DND-41 (cell line): ENCODE measurements at regions not wholly inside any gene's neighbourhood (a gene's known extent, or its start where the extent isn't known, plus 50 kb on each side); places are given as distances from the start of the nearest gene placed in this dataset.

ENCODE experiments used
- EZH2 ChIP-seq: IDR thresholded peaks from 3 replicates; pipeline ENCODE4 v1.6.1; 2012; ENCODE audit warnings: borderline replicate concordance, low read depth, mild to moderate bottlenecking, moderate library complexity, low read length, inconsistent platforms; ENCODE audit not compliant: severe bottlenecking
- TF ChIP-seq, protein P1 (sequence below): IDR thresholded peaks from 2 replicates; pipeline ENCODE4 v1.5.1; 2012; ENCODE audit warnings: borderline replicate concordance, low read length, moderate library complexity, mild to moderate bottlenecking; ENCODE audit not compliant: poor library complexity, severe bottlenecking; ENCODE audit errors: extremely low read depth

DNA sequence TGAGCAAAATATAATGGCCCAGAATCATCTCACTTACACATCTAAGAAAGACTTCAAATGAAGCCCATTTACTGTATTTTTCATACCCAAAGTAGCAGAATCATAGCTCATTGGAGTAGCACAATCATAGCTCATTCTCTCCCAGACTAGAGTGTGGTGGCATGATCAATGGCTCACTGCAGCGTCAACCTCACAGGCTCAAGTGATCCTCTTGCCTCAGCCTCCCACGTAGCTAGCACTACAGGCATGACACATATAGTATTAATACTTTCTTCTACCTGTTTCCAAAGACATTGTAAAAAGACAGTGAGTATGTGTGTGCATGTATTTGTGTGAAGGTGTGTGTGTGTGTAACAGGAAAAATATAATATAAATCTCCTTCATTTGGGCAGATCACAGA, 1247.9 kb upstream of the ACO1 start:
- TF ChIP-seq, protein P1, sequence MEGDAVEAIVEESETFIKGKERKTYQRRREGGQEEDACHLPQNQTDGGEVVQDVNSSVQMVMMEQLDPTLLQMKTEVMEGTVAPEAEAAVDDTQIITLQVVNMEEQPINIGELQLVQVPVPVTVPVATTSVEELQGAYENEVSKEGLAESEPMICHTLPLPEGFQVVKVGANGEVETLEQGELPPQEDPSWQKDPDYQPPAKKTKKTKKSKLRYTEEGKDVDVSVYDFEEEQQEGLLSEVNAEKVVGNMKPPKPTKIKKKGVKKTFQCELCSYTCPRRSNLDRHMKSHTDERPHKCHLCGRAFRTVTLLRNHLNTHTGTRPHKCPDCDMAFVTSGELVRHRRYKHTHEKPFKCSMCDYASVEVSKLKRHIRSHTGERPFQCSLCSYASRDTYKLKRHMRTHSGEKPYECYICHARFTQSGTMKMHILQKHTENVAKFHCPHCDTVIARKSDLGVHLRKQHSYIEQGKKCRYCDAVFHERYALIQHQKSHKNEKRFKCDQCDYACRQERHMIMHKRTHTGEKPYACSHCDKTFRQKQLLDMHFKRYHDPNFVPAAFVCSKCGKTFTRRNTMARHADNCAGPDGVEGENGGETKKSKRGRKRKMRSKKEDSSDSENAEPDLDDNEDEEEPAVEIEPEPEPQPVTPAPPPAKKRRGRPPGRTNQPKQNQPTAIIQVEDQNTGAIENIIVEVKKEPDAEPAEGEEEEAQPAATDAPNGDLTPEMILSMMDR = no peak
- TF ChIP-seq EZH2 = no peak
